OCI-LY1 (cell line): ENCODE measurements at regions not wholly inside any gene's neighbourhood (a gene's known extent, or its start where the extent isn't known, plus 50 kb on each side); places are given as distances from the start of the nearest gene placed in this dataset.

Experiments used
- EZH2 ChIP-seq: fragments of 200-600 bp; sonication (generic), shearing (Covaris generic); IDR thresholded peaks from 2 replicates; pipeline ENCODE4 v1.8.0; 2017; ENCODE audit warnings: borderline replicate concordance, mixed run types, mild to moderate bottlenecking, antibody characterized with exemption, low read length, moderate library complexity, mixed read lengths
- TF ChIP-seq, protein P1 (sequence below): fragments of 200-600 bp; sonication (generic), shearing (Covaris generic); IDR thresholded peaks from 2 replicates; pipeline ENCODE4 v1.5.1; 2017; ENCODE audit warnings: mild to moderate bottlenecking, antibody characterized with exemption, low read length, moderate library complexity, mixed read lengths

DNA sequence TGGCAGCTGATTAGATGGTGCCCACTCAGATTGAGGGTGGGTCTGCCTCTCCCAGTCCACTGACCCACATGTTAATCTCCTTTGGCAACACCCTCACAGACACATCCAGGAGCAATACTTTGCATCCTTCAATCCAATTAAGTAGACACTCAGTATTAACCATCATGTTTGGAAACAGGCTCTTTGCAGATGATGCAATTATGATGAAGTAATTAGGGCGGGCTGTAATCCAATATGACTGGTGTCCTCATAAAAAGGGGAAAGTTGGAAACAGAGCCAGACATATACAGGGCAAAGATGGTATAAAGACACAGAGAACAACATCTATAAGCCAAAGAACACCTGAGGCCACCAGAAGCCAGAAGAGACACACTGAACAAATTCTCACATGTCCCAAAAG, 658.6 kb downstream of the CCSER2 start:
- TF ChIP-seq, protein P1, sequence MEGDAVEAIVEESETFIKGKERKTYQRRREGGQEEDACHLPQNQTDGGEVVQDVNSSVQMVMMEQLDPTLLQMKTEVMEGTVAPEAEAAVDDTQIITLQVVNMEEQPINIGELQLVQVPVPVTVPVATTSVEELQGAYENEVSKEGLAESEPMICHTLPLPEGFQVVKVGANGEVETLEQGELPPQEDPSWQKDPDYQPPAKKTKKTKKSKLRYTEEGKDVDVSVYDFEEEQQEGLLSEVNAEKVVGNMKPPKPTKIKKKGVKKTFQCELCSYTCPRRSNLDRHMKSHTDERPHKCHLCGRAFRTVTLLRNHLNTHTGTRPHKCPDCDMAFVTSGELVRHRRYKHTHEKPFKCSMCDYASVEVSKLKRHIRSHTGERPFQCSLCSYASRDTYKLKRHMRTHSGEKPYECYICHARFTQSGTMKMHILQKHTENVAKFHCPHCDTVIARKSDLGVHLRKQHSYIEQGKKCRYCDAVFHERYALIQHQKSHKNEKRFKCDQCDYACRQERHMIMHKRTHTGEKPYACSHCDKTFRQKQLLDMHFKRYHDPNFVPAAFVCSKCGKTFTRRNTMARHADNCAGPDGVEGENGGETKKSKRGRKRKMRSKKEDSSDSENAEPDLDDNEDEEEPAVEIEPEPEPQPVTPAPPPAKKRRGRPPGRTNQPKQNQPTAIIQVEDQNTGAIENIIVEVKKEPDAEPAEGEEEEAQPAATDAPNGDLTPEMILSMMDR: no peak
- no peak for TF ChIP-seq EZH2
